Naive thymus-derived CD4-positive, alpha-beta T cell (primary cell): ENCODE measurements at regions not wholly inside any gene's neighbourhood (a gene's known extent, or its start where the extent isn't known, plus 50 kb on each side); places are given as distances from the start of the nearest gene placed in this dataset.

Experiments used
- ATAC-seq: fragments of 150-1000 bp; cut with Tn5 transposase; 2 replicates; pipeline ENCODE4 v1.10.0; 2021; ENCODE audit warnings: mild to moderate bottlenecking, moderate library complexity
- CTCF ChIA-PET: fragments of 350-600 bp; sonication (Branson Sonifier 250); formaldehyde crosslinking; loops from one replicate; lab custom pipeline; 2021; ENCODE audit warnings: antibody characterized with exemption; lab: Charles Lee
- POLR2A ChIA-PET: fragments of 350-600 bp; sonication (Branson Sonifier 250); formaldehyde crosslinking; loops from one replicate; lab custom pipeline; 2021; ENCODE audit warnings: antibody characterized with exemption, inconsistent platforms; lab: Charles Lee
- DNase-seq, 9 donors: peaks; one replicate each; pipeline versions ENCODE4 v3.0.0 to v3.0.0-alpha.2; 2020 to 2022; ENCODE audit warnings: mixed read lengths in 1 of 9
- H3K27ac ChIP-seq: one replicate; pipeline ENCODE4 v1.7.0; 2013; ENCODE audit warnings: mild to moderate bottlenecking, low read depth, low read length, moderate library complexity
- H3K27me3 ChIP-seq, 2 donors: one replicate each; pipeline ENCODE4 v1.7.0; 2013; ENCODE audit warnings: low read length in 2 of 2, mild to moderate bottlenecking in 2 of 2, moderate library complexity in 2 of 2; ENCODE audit not compliant: control insufficient read depth in 2 of 2, insufficient read depth in 2 of 2
- H3K36me3 ChIP-seq, 3 experiments: 1 replicate in 2 of 3; 2 replicates in 1 of 3; pipeline ENCODE4 v1.7.0; 2013; ENCODE audit warnings: low read length in 3 of 3, mild to moderate bottlenecking in 3 of 3, moderate library complexity in 1 of 3; ENCODE audit not compliant: insufficient read depth in 3 of 3, control insufficient read depth in 2 of 3
- H3K4me1 ChIP-seq, 2 donors: one replicate each; pipeline ENCODE4 v1.7.0; 2013; ENCODE audit warnings: low read length in 2 of 2, mild to moderate bottlenecking in 2 of 2, moderate library complexity in 1 of 2; ENCODE audit not compliant: control insufficient read depth in 2 of 2, insufficient read depth in 2 of 2
- H3K4me3 ChIP-seq: 2 replicates; pipeline ENCODE4 v1.7.0; 2013; ENCODE audit warnings: mild to moderate bottlenecking, low read length
- H3K9me3 ChIP-seq, 3 experiments: 1 replicate in 2 of 3; 2 replicates in 1 of 3; pipeline ENCODE4 v1.7.0; 2013; ENCODE audit warnings: low read length in 3 of 3; ENCODE audit not compliant: control insufficient read depth in 2 of 3
- H3K27ac Mint-ChIP-seq, 9 donors: one replicate each; pipeline ENCODE4 v1.8.0; 2020 to 2022; ENCODE audit warnings: mixed read lengths in 9 of 9, mild to moderate bottlenecking in 8 of 9, moderate library complexity in 5 of 9, inconsistent platforms in 2 of 9
- H3K27me3 Mint-ChIP-seq, 5 donors: one replicate each; pipeline ENCODE4 v1.8.0; 2021 to 2022; ENCODE audit warnings: mixed read lengths in 5 of 5, mild to moderate bottlenecking in 1 of 5
- H3K36me3 Mint-ChIP-seq, 5 donors: one replicate each; pipeline ENCODE4 v1.8.0; 2020 to 2022; ENCODE audit warnings: mixed read lengths in 5 of 5, mild to moderate bottlenecking in 3 of 5, inconsistent platforms in 1 of 5
- H3K4me1 Mint-ChIP-seq, 7 donors: one replicate each; pipeline ENCODE4 v1.8.0; 2020 to 2022; ENCODE audit warnings: mixed read lengths in 7 of 7, mild to moderate bottlenecking in 3 of 7, inconsistent platforms in 1 of 7
- H3K4me3 Mint-ChIP-seq, 10 donors: one replicate each; pipeline ENCODE4 v1.8.0; 2020 to 2022; ENCODE audit warnings: mild to moderate bottlenecking in 10 of 10, mixed read lengths in 10 of 10, moderate library complexity in 6 of 10, inconsistent platforms in 2 of 10
- H3K9me3 Mint-ChIP-seq, 11 donors: one replicate each; pipeline ENCODE4 v1.8.0; 2020 to 2022; ENCODE audit warnings: mixed read lengths in 11 of 11, mild to moderate bottlenecking in 4 of 11, inconsistent platforms in 1 of 11, moderate library complexity in 1 of 11
- intact Hi-C, 2 donors: fragments of 100-400 bp; cut with micrococcal nuclease; formaldehyde crosslinking; loops; one replicate each; pipeline ENCODE4 v1.15.1; 2023

GRCh38 chr20:24066076-24066700 lies 77.6 kb upstream of the GGTLC1 start:
- peak overlapping the region; percentile 0 to 94 (median 91) for H3K27ac Mint-ChIP-seq
- peaks cover 6 to 7% of the 10 kb centered on the region in 2 donors for H3K4me1 ChIP-seq
- ChIA-PET CTCF (interaction anchor here (0.8 to 1.4 kb wide), 3 partner anchors 39 to 234 kb away, joined by 3 read pairs; no protein-coding TSS in a partner anchor), POLR2A (interaction anchor here (1.3 to 2.6 kb wide), 3 partner anchors 11 to 39 kb away, joined by 4 to 11 read pairs (median 4); no protein-coding TSS in a partner anchor)
- H3K36me3 Mint-ChIP-seq: peaks cover 2 to 13% (median 11%) of the 10 kb centered on the region in 5 donors
- ATAC-seq: peak; percentile 91
- peak in 7 of 9 donors; percentile 21 to 57 (median 46) for DNase-seq
- peaks cover 11 to 27% (median 18%) of the 10 kb centered on the region in 7 donors for H3K4me1 Mint-ChIP-seq
- no peaks in the 10 kb centered on the region for H3K27me3 ChIP-seq
- H3K9me3 Mint-ChIP-seq: peaks cover under 1 to 27% (median 15%) of the 10 kb centered on the region in 11 donors
- intact Hi-C loops: loop anchor here (2.0 to 5.0 kb wide), 2 partner anchors 21 to 39 kb away; no protein-coding TSS in a partner anchor
- H3K4me3 ChIP-seq: peak overlapping the region; percentile 20
- peaks cover 0 to 2% (median 2%) of the 10 kb centered on the region in 3 experiments for H3K9me3 ChIP-seq
- H3K27ac ChIP-seq: peak overlapping the region; percentile 60
- H3K4me3 Mint-ChIP-seq: peak overlapping the region; percentile 44 to 90 (median 79)
- no peaks in the 10 kb centered on the region for H3K36me3 ChIP-seq
- H3K27me3 Mint-ChIP-seq: peaks cover 0 to 6% (median 0%) of the 10 kb centered on the region in 5 donors

GRCh38 chr20:24064915-24065314 lies 76.3 kb upstream of the GGTLC1 start:
- peak overlapping the region in 2 of 9 donors; percentile 6 to 92 for H3K27ac Mint-ChIP-seq
- H3K4me3 Mint-ChIP-seq: peak overlapping the region in 1 of 10 donors; percentile 30

GRCh38 chr20:24064092-24064491 lies 75.5 kb upstream of the GGTLC1 start:
- no peak overlapping the region for H3K4me3 Mint-ChIP-seq
- H3K36me3 Mint-ChIP-seq: peaks cover 0 to 5% (median 0%) of the 10 kb centered on the region in 5 donors
- intact Hi-C loops: no loop called here
- no peaks in the 10 kb centered on the region for H3K27me3 ChIP-seq
- H3K27ac ChIP-seq: no peak overlapping the region
- peaks cover 0 to 6% (median 0%) of the 10 kb centered on the region in 5 donors for H3K27me3 Mint-ChIP-seq
- ATAC-seq (no peak), DNase-seq (no peak)
- ChIA-PET CTCF (no interaction called here), POLR2A (interaction anchor here (2.6 kb wide), 1 partner anchor 37 kb away, joined by 11 read pairs; no protein-coding TSS in a partner anchor)
- no peaks in the 10 kb centered on the region for H3K36me3 ChIP-seq
- peaks cover 6 to 7% of the 10 kb centered on the region in 2 donors for H3K4me1 ChIP-seq
- no peaks in the 10 kb centered on the region for H3K9me3 ChIP-seq
- no peak overlapping the region for H3K4me3 ChIP-seq
- peaks cover 11 to 27% (median 18%) of the 10 kb centered on the region in 7 donors for H3K4me1 Mint-ChIP-seq
- peaks cover 0 to 12% (median 3%) of the 10 kb centered on the region in 11 donors for H3K9me3 Mint-ChIP-seq
- peak overlapping the region in 2 of 9 donors; percentile 27 to 38 for H3K27ac Mint-ChIP-seq

More at GRCh38 chr20:24064915-24065314, 76.3 kb upstream of the GGTLC1 start:
- Histone ChIP-seq H3K4me1 (peaks cover 6 to 7% of the 10 kb centered on the region in 2 donors), H3K4me3 (no peak overlapping the region), H3K27me3 (no peaks in the 10 kb centered on the region), H3K36me3 (no peaks in the 10 kb centered on the region), H3K27ac (no peak overlapping the region), H3K9me3 (no peaks in the 10 kb centered on the region)
- Mint-ChIP-seq H3K4me1 (peaks cover 11 to 27% (median 18%) of the 10 kb centered on the region in 7 donors), H3K27me3 (peaks cover 0 to 6% (median 0%) of the 10 kb centered on the region in 5 donors), H3K9me3 (peaks cover 0 to 14% (median 5%) of the 10 kb centered on the region in 11 donors), H3K36me3 (peaks cover 0 to 5% (median 0%) of the 10 kb centered on the region in 5 donors)
- POLR2A ChIA-PET: interaction anchor here (1.7 to 2.6 kb wide), 2 partner anchors 9 to 38 kb away, joined by 4 to 11 read pairs; no protein-coding TSS in a partner anchor
- intact Hi-C loops: loop anchor here (5.0 kb wide), 1 partner anchor 38 kb away; no protein-coding TSS in a partner anchor
- CTCF ChIA-PET: no interaction called here
- ATAC-seq: no peak
- DNase-seq: no peak

GRCh38 chr20:24063100-24063499 lies 74.5 kb upstream of the GGTLC1 start:
- Histone ChIP-seq H3K9me3 (no peaks in the 10 kb centered on the region), H3K4me3 (no peak overlapping the region), H3K27me3 (no peaks in the 10 kb centered on the region), H3K4me1 (peaks cover 6 to 7% of the 10 kb centered on the region in 2 donors), H3K27ac (no peak overlapping the region), H3K36me3 (no peaks in the 10 kb centered on the region)
- H3K4me3 Mint-ChIP-seq: no peak overlapping the region
- peaks cover 0 to 5% (median 0%) of the 10 kb centered on the region in 5 donors for H3K36me3 Mint-ChIP-seq
- intact Hi-C loops: no loop called here
- ATAC-seq (no peak), DNase-seq (no peak)
- peaks cover 0 to 4% (median 0%) of the 10 kb centered on the region in 5 donors for H3K27me3 Mint-ChIP-seq
- POLR2A ChIA-PET: no interaction called here
- H3K4me1 Mint-ChIP-seq: peaks cover 11 to 27% (median 18%) of the 10 kb centered on the region in 7 donors
- H3K27ac Mint-ChIP-seq: peak overlapping the region in 1 of 9 donors; percentile 19
- CTCF ChIA-PET: no interaction called here
- peaks cover 0 to 5% (median 0%) of the 10 kb centered on the region in 11 donors for H3K9me3 Mint-ChIP-seq

GRCh38 chr20:24060851-24061590 lies 72.4 kb upstream of the GGTLC1 start:
- H3K4me3 Mint-ChIP-seq: no peak overlapping the region
- ATAC-seq: no peak

GRCh38 chr20:24059174-24059573 lies 70.6 kb upstream of the GGTLC1 start:
- Histone ChIP-seq H3K27ac (no peak overlapping the region), H3K9me3 (no peaks in the 10 kb centered on the region), H3K4me3 (no peak overlapping the region), H3K36me3 (no peaks in the 10 kb centered on the region), H3K27me3 (no peaks in the 10 kb centered on the region), H3K4me1 (no peaks in the 10 kb centered on the region)
- no peak for DNase-seq
- Mint-ChIP-seq H3K4me3 (no peak overlapping the region), H3K27me3 (peaks cover 0 to 2% (median 0%) of the 10 kb centered on the region in 5 donors), H3K9me3 (peaks cover 0 to 1% (median 0%) of the 10 kb centered on the region in 11 donors), H3K36me3 (no peaks in the 10 kb centered on the region), H3K27ac (peak overlapping the region in 1 of 9 donors; percentile 76), H3K4me1 (peaks cover 0 to 7% (median 0%) of the 10 kb centered on the region in 7 donors)
- CTCF ChIA-PET: no interaction called here
- no peak for ATAC-seq
- POLR2A ChIA-PET: no interaction called here
- intact Hi-C loops: no loop called here

More at GRCh38 chr20:24060851-24061590, 72.4 kb upstream of the GGTLC1 start:
- peaks cover 0 to 2% (median 0%) of the 10 kb centered on the region in 5 donors for H3K27me3 Mint-ChIP-seq
- peaks cover 0 to 1% (median 0%) of the 10 kb centered on the region in 11 donors for H3K9me3 Mint-ChIP-seq
- Histone ChIP-seq H3K27ac (no peak overlapping the region), H3K4me1 (peaks cover 5 to 6% of the 10 kb centered on the region in 2 donors), H3K27me3 (no peaks in the 10 kb centered on the region), H3K36me3 (no peaks in the 10 kb centered on the region), H3K9me3 (no peaks in the 10 kb centered on the region), H3K4me3 (no peak overlapping the region)
- peaks cover 5 to 12% (median 7%) of the 10 kb centered on the region in 7 donors for H3K4me1 Mint-ChIP-seq
- no peak for DNase-seq
- peak overlapping the region in 1 of 9 donors; percentile 20 for H3K27ac Mint-ChIP-seq
- ChIA-PET CTCF (no interaction called here), POLR2A (no interaction called here)
- intact Hi-C loops: no loop called here
- peaks cover 0 to 2% (median 0%) of the 10 kb centered on the region in 5 donors for H3K36me3 Mint-ChIP-seq
